ENCODE measurements at regions not wholly inside any gene's neighbourhood (a gene's known extent, or its start where the extent isn't known, plus 50 kb on each side); places are given as distances from the start of the nearest gene placed in this dataset.

GRCh38 chr20:60732322-60732721 lies 519.7 kb upstream of the CDH4 start:
- Mint-ChIP-seq H3K4me1 (no peaks in the 10 kb centered on the region), H3K36me3 (no peaks in the 10 kb centered on the region), H3K4me3 (no peak overlapping the region), H3K27me3 (peaks cover 0 to 3% of the 10 kb centered on the region in 2 donors), H3K9me3 (peaks cover 0 to 7% (median 5%) of the 10 kb centered on the region in 5 donors), H3K27ac (no peak overlapping the region)
- Histone ChIP-seq H3K9me3 (ENCODE audit: low read length) (no peaks in the 10 kb centered on the region), H3K27ac (ENCODE audit: low read depth, low read length) (no peak overlapping the region), H3K4me3 (ENCODE audit: low read length) (no peak overlapping the region), H3K4me1 (ENCODE audit: insufficient read depth, low read length) (no peaks in the 10 kb centered on the region), H3K36me3 (ENCODE audit: insufficient read depth, low read length) (no peaks in the 10 kb centered on the region), H3K27me3 (ENCODE audit: insufficient read depth, low read length, poor library complexity, severe bottlenecking) (no peaks in the 10 kb centered on the region)
- ChIA-PET POLR2A (no interaction called here), CTCF (no interaction called here)
- no peak for DNase-seq

DNA sequence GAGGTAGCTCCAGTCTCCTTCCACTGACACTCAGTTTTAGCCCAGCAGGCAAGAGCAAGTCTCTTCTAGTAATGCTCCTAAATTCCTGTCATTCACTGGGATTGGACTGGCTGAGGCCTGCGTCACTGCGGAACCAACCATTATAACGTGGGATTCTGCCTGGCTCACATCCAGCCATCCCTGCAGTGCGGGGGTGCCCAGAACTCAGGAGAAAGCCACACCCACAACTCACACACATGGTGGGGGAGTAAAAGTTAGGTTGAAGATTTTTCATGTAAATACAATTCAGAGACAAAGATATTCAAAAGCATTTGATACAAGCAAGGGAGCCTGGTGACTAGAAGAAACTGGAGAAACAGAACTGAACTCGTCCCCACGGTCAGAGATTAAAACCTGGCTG lies 504.0 kb upstream of the CDH4 start:
- Mint-ChIP-seq H3K4me1 (no peaks in the 10 kb centered on the region), H3K9me3 (peaks cover 0 to 3% (median 3%) of the 10 kb centered on the region in 5 donors), H3K27me3 (no peaks in the 10 kb centered on the region), H3K4me3 (no peak overlapping the region), H3K27ac (no peak overlapping the region), H3K36me3 (peaks cover 0 to 2% (median 0%) of the 10 kb centered on the region in 3 donors)
- Histone ChIP-seq H3K27me3 (ENCODE audit: insufficient read depth, low read length, poor library complexity, severe bottlenecking) (no peaks in the 10 kb centered on the region), H3K9me3 (ENCODE audit: low read length) (no peaks in the 10 kb centered on the region), H3K27ac (ENCODE audit: low read depth, low read length) (no peak overlapping the region), H3K4me3 (ENCODE audit: low read length) (no peak overlapping the region), H3K36me3 (ENCODE audit: insufficient read depth, low read length) (no peaks in the 10 kb centered on the region), H3K4me1 (ENCODE audit: insufficient read depth, low read length) (no peaks in the 10 kb centered on the region)
- ChIA-PET CTCF (no interaction called here), POLR2A (no interaction called here)
- DNase-seq = no peak

GRCh38 chr20:60749804-60750602 lies 502.1 kb upstream of the CDH4 start:
- no peak overlapping the region for H3K4me3 Mint-ChIP-seq
- DNase-seq = no peak
- H3K27ac ChIP-seq (ENCODE audit: low read depth, low read length) = no peak overlapping the region
- no peaks in the 10 kb centered on the region for H3K27me3 Mint-ChIP-seq
- ChIA-PET POLR2A (no interaction called here), CTCF (no interaction called here)
- no peaks in the 10 kb centered on the region for H3K4me1 Mint-ChIP-seq
- H3K9me3 ChIP-seq (ENCODE audit: low read length) = no peaks in the 10 kb centered on the region
- H3K36me3 ChIP-seq (ENCODE audit: insufficient read depth, low read length) = no peaks in the 10 kb centered on the region
- peaks cover 0 to 3% (median 1%) of the 10 kb centered on the region in 5 donors for H3K9me3 Mint-ChIP-seq
- H3K36me3 Mint-ChIP-seq = peaks cover 0 to 2% (median 0%) of the 10 kb centered on the region in 3 donors
- no peak overlapping the region for H3K4me3 ChIP-seq (ENCODE audit: low read length)
- H3K4me1 ChIP-seq (ENCODE audit: insufficient read depth, low read length) = no peaks in the 10 kb centered on the region
- H3K27me3 ChIP-seq (ENCODE audit: insufficient read depth, low read length, poor library complexity, severe bottlenecking) = no peaks in the 10 kb centered on the region
- no peak overlapping the region for H3K27ac Mint-ChIP-seq

DNA sequence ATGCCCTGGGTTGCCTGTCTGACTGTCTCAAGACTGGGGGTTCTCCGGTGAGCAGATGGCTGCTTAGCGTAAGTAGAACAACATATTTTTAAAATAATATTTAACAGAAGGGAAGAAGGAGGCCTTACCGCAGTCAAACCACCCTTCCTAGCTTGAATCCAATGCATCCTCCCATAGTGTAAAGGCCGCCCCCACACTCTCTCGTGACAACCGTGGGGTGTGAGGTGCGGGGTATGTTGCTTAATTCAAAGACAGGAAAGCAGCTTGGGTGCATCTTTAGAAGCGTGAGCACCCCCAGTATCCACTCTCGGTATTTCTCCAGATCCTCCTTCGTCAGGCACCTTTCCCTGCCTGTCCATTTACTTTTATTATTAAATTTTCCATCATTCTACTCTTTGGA lies 501.2 kb upstream of the CDH4 start:
- Histone ChIP-seq H3K27me3 (ENCODE audit: insufficient read depth, low read length, poor library complexity, severe bottlenecking) (no peaks in the 10 kb centered on the region), H3K36me3 (ENCODE audit: insufficient read depth, low read length) (no peaks in the 10 kb centered on the region), H3K9me3 (ENCODE audit: low read length) (no peaks in the 10 kb centered on the region), H3K4me1 (ENCODE audit: insufficient read depth, low read length) (no peaks in the 10 kb centered on the region), H3K27ac (ENCODE audit: low read depth, low read length) (no peak overlapping the region), H3K4me3 (ENCODE audit: low read length) (no peak overlapping the region)
- H3K4me1 Mint-ChIP-seq = no peaks in the 10 kb centered on the region
- H3K4me3 Mint-ChIP-seq = no peak overlapping the region
- DNase-seq = no peak
- ChIA-PET CTCF (no interaction called here), POLR2A (no interaction called here)
- peaks cover 0 to 2% (median 0%) of the 10 kb centered on the region in 3 donors for H3K36me3 Mint-ChIP-seq
- H3K9me3 Mint-ChIP-seq = peaks cover 0 to 1% (median 0%) of the 10 kb centered on the region in 5 donors
- no peak overlapping the region for H3K27ac Mint-ChIP-seq
- no peaks in the 10 kb centered on the region for H3K27me3 Mint-ChIP-seq

DNA sequence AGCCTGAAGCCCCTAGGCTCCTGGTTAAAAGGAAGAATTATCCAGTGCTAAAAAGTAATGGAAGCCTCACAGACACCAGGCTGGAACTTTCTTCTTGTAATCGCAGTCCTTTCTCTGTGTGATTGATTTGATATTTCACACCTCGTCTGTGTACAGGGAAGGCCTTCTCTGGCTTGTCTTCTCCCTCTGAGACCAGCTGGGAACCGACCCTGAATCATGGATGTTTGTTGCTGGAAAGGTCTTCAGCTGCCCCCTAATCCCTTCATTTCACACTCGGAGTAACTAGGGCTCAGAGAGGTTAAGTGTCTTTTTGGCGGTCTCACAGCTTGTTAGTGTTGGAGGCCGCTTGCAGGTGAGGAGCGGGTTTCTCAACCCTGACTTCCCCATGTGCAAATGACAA lies 500.2 kb upstream of the CDH4 start:
- Mint-ChIP-seq H3K27me3 (no peaks in the 10 kb centered on the region), H3K9me3 (peaks cover 0 to 1% (median 0%) of the 10 kb centered on the region in 5 donors), H3K4me3 (no peak overlapping the region), H3K27ac (no peak overlapping the region), H3K36me3 (peaks cover 0 to 2% (median 0%) of the 10 kb centered on the region in 3 donors), H3K4me1 (no peaks in the 10 kb centered on the region)
- Histone ChIP-seq H3K9me3 (ENCODE audit: low read length) (no peaks in the 10 kb centered on the region), H3K4me1 (ENCODE audit: insufficient read depth, low read length) (no peaks in the 10 kb centered on the region), H3K27ac (ENCODE audit: low read depth, low read length) (no peak overlapping the region), H3K4me3 (ENCODE audit: low read length) (no peak overlapping the region), H3K27me3 (ENCODE audit: insufficient read depth, low read length, poor library complexity, severe bottlenecking) (no peaks in the 10 kb centered on the region), H3K36me3 (ENCODE audit: insufficient read depth, low read length) (no peaks in the 10 kb centered on the region)
- no peak for DNase-seq
- ChIA-PET CTCF (no interaction called here), POLR2A (no interaction called here)

DNA sequence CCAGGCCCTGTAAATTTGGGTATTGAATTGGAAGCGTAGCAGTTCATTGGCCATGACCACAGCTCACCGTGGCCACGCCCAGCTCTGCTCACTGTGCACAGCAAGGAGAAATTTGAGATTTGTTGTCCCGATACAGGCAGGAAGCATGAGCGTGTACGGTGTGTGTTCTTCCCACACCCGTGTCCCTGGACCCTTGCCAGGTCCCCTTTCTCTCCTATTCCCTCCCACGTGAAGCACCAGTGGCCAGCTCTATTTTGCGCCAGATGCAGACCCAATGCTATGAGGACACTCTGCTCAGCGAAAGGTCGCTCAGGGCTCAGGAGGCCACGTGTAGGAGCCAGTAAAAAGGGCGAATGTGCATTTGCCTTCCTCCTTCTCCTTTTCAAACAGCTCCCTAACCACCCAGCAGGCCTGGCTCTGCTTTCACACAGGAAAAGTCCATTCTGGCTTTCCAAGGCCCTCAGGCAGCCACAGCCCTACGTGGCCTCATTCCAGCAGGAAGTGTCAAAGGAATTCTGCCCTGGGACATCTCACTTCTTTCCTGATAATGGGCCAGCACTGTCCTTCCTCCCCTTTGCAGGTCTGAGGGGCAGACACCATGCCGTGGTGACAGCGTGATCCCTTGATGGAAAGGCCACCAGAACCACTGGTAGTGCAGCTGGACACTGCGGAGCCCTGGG lies 499.2 kb upstream of the CDH4 start:
- no peaks in the 10 kb centered on the region for H3K27me3 ChIP-seq (ENCODE audit: insufficient read depth, low read length, poor library complexity, severe bottlenecking)
- Mint-ChIP-seq H3K36me3 (peaks cover 0 to 2% (median 0%) of the 10 kb centered on the region in 3 donors), H3K27me3 (no peaks in the 10 kb centered on the region), H3K4me3 (no peak overlapping the region), H3K9me3 (peaks cover 0 to 1% (median 0%) of the 10 kb centered on the region in 5 donors), H3K4me1 (no peaks in the 10 kb centered on the region), H3K27ac (peak overlapping the region in 1 of 8 donors; percentile 61)
- ChIA-PET CTCF (no interaction called here), POLR2A (no interaction called here)
- no peaks in the 10 kb centered on the region for H3K36me3 ChIP-seq (ENCODE audit: insufficient read depth, low read length)
- no peak overlapping the region for H3K27ac ChIP-seq (ENCODE audit: low read depth, low read length)
- no peaks in the 10 kb centered on the region for H3K9me3 ChIP-seq (ENCODE audit: low read length)
- H3K4me3 ChIP-seq (ENCODE audit: low read length) = no peak overlapping the region
- H3K4me1 ChIP-seq (ENCODE audit: insufficient read depth, low read length) = no peaks in the 10 kb centered on the region
- no peak for DNase-seq

DNA sequence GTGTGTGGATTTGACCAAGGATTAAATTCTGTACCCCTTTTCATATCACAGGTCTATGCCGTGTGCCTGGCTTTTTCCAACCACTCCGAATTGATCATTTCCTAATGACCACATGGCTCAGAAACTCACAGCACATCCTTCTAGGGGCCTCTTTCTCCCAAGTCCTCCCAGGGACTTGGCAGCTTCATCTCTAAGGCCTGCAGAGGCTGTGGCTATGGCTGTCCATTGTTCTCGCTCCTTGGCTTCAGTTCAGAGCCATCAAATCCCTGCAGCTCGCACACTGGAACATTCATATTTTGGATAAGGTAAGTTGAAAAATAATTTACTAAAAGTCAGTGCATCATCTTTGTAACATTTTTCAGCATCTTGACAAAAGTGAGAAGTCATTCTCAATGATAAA lies 497.2 kb upstream of the CDH4 start:
- Histone ChIP-seq H3K9me3 (ENCODE audit: low read length) (no peaks in the 10 kb centered on the region), H3K4me3 (ENCODE audit: low read length) (no peak overlapping the region), H3K36me3 (ENCODE audit: insufficient read depth, low read length) (no peaks in the 10 kb centered on the region), H3K4me1 (ENCODE audit: insufficient read depth, low read length) (no peaks in the 10 kb centered on the region), H3K27me3 (ENCODE audit: insufficient read depth, low read length, poor library complexity, severe bottlenecking) (no peaks in the 10 kb centered on the region), H3K27ac (ENCODE audit: low read depth, low read length) (no peak overlapping the region)
- H3K9me3 Mint-ChIP-seq = peaks cover 0 to 1% (median 0%) of the 10 kb centered on the region in 5 donors
- H3K27me3 Mint-ChIP-seq = no peaks in the 10 kb centered on the region
- H3K36me3 Mint-ChIP-seq = no peaks in the 10 kb centered on the region
- H3K4me3 Mint-ChIP-seq = no peak overlapping the region
- DNase-seq = no peak
- H3K4me1 Mint-ChIP-seq = no peaks in the 10 kb centered on the region
- ChIA-PET CTCF (no interaction called here), POLR2A (no interaction called here)
- no peak overlapping the region for H3K27ac Mint-ChIP-seq

DNA sequence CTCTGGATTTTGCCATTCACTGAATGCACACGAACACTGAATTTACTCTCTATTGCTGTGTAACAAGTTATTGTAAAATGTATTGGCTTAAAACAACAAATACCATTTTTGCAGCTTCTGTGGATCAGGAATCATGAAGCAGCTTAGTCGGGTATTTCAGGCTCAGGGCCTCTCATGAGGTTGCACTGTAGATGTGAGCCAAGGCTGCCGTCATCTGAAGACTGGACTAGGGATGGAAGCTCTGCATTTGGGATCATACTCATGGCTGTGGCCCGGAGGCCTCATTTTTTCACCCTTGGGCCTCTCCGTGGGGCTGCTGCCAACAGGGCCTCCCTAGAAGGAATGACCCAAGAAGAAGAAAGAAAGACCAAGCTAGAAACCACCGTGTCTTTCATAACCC lies 492.4 kb upstream of the CDH4 start:
- no peak for DNase-seq
- Histone ChIP-seq H3K9me3 (ENCODE audit: low read length) (no peaks in the 10 kb centered on the region), H3K27ac (ENCODE audit: low read depth, low read length) (no peak overlapping the region), H3K27me3 (ENCODE audit: insufficient read depth, low read length, poor library complexity, severe bottlenecking) (no peaks in the 10 kb centered on the region), H3K36me3 (ENCODE audit: insufficient read depth, low read length) (no peaks in the 10 kb centered on the region), H3K4me1 (ENCODE audit: insufficient read depth, low read length) (no peaks in the 10 kb centered on the region), H3K4me3 (ENCODE audit: low read length) (no peak overlapping the region)
- no peaks in the 10 kb centered on the region for H3K36me3 Mint-ChIP-seq
- H3K27me3 Mint-ChIP-seq = no peaks in the 10 kb centered on the region
- POLR2A ChIA-PET = no interaction called here
- no peaks in the 10 kb centered on the region for H3K4me1 Mint-ChIP-seq
- H3K4me3 Mint-ChIP-seq = no peak overlapping the region
- H3K27ac Mint-ChIP-seq = no peak overlapping the region
- CTCF ChIA-PET = no interaction called here
- H3K9me3 Mint-ChIP-seq = no peaks in the 10 kb centered on the region
